Right hindlimb (tissue), 1 donor: ENCODE measurements at regions not wholly inside any gene's neighbourhood (a gene's known extent, or its start where the extent isn't known, plus 50 kb on each side); places are given as distances from the start of the nearest gene placed in this dataset.

Source experiments
- DNase-seq: peaks from one replicate; pipeline ENCODE4 v3.0.0-alpha.2; 2018

- DNase-seq = no peak
These were observed 375.2 kb downstream of the AACS start for GRCh38 chr12:125440399-125440798.

- no peak for DNase-seq
These were observed 378.1 kb downstream of the AACS start for GRCh38 chr12:125443341-125443740.

GRCh38 chr12:125451408-125451807, 386.2 kb downstream of the AACS start:
- DNase-seq = no peak

- no peak for DNase-seq
These were observed 388.5 kb downstream of the AACS start for GRCh38 chr12:125453751-125454150.

- no peak for DNase-seq
These were observed 389.1 kb downstream of the AACS start for GRCh38 chr12:125454291-125454690.

GRCh38 chr12:125454786-125455480, 389.7 kb downstream of the AACS start:
- DNase-seq = no peak

- no peak for DNase-seq
These were observed 390.3 kb downstream of the AACS start for GRCh38 chr12:125455556-125455955.

- no peak for DNase-seq
These were observed 393.5 kb downstream of the AACS start for GRCh38 chr12:125458552-125459268.

- DNase-seq = no peak
These were observed 396.6 kb downstream of the AACS start for GRCh38 chr12:125461831-125462230.

GRCh38 chr12:125463386-125463785, 398.2 kb downstream of the AACS start:
- DNase-seq = no peak

- DNase-seq = no peak
These were observed 402.1 kb downstream of the AACS start for GRCh38 chr12:125467363-125467762.

- no peak for DNase-seq
These were observed 404.4 kb downstream of the AACS start for GRCh38 chr12:125469683-125470082.

GRCh38 chr12:125470838-125471783, 405.9 kb downstream of the AACS start:
- DNase-seq = no peak

- DNase-seq = peak; percentile 35
These were observed 408.3 kb downstream of the AACS start for GRCh38 chr12:125473501-125473900.

- DNase-seq = no peak
These were observed 422.1 kb downstream of the AACS start for GRCh38 chr12:125487336-125487735.

GRCh38 chr12:125491553-125491952, 426.3 kb downstream of the AACS start:
- DNase-seq = no peak

GRCh38 chr12:125492354-125493270, 427.4 kb downstream of the AACS start:
- no peak for DNase-seq

GRCh38 chr12:125493704-125494308, 428.6 kb downstream of the AACS start:
- DNase-seq = no peak

- DNase-seq = no peak
These were observed 437.9 kb downstream of the AACS start for GRCh38 chr12:125503128-125503527.

GRCh38 chr12:125509195-125509594, 444.0 kb downstream of the AACS start:
- no peak for DNase-seq

- no peak for DNase-seq
These were observed 447.5 kb downstream of the AACS start for GRCh38 chr12:125512541-125513298.
